Suprapubic skin (tissue), 4 donors: ENCODE measurements at regions not wholly inside any gene's neighbourhood (a gene's known extent, or its start where the extent isn't known, plus 50 kb on each side); places are given as distances from the start of the nearest gene placed in this dataset.

ENCODE experiments used
- DNase-seq, 2 donors: peaks; one replicate each; pipeline ENCODE4 v3.0.0-alpha.2; 2019; ENCODE audit warnings: low spot score in 2 of 2
- H3K27ac ChIP-seq: fragments of 200-600 bp; sonication (generic); one replicate; pipeline ENCODE4 v1.5.1; 2019
- H3K27me3 ChIP-seq: fragments of 200-600 bp; sonication (generic); one replicate; pipeline ENCODE4 v1.5.1; 2019
- H3K36me3 ChIP-seq: fragments of 200-600 bp; sonication (generic); one replicate; pipeline ENCODE4 v1.5.1; 2019
- H3K4me1 ChIP-seq: fragments of 200-600 bp; sonication (generic); one replicate; pipeline ENCODE4 v1.5.1; 2019
- H3K4me3 ChIP-seq: fragments of 200-600 bp; sonication (generic); one replicate; pipeline ENCODE4 v1.5.1; 2019; ENCODE audit warnings: mild to moderate bottlenecking
- H3K9me3 ChIP-seq: fragments of 200-600 bp; sonication (generic); one replicate; pipeline ENCODE4 v1.5.1; 2019
- EP300 ChIP-seq: sonication (generic); formaldehyde crosslinking; IDR thresholded peaks from one replicate; pipeline ENCODE4 v1.6.1; 2017; ENCODE audit warnings: antibody characterized with exemption
- POLR2A ChIP-seq, 2 donors: fragments of 450-650 bp; IDR thresholded peaks; one replicate each; pipeline ENCODE4 v1.6.1; 2017; ENCODE audit warnings: antibody characterized with exemption in 2 of 2, mild to moderate bottlenecking in 2 of 2, moderate library complexity in 2 of 2
- POLR2AphosphoS5 ChIP-seq, 3 donors: sonication (generic); formaldehyde crosslinking; IDR thresholded peaks; one replicate each; pipeline ENCODE4 v1.6.1; 2017; ENCODE audit warnings: antibody characterized with exemption in 3 of 3
- WGBS: methylation state at CpG from one replicate; pipeline ENCODE4 v1.1.5; 2018; 5-methylcytosine and 5-hydroxymethylcytosine counted together
- TF ChIP-seq, protein P1 (sequence below), 2 donors: fragments of 200-600 bp in 1 of 2; fragments of 450-650 bp in 1 of 2; sonication (generic) in 1 of 2; IDR thresholded peaks; one replicate each; pipeline ENCODE4 v1.5.1; 2016 to 2019; ENCODE audit warnings: antibody characterized with exemption in 2 of 2, mild to moderate bottlenecking in 1 of 2, moderate library complexity in 1 of 2

DNA sequence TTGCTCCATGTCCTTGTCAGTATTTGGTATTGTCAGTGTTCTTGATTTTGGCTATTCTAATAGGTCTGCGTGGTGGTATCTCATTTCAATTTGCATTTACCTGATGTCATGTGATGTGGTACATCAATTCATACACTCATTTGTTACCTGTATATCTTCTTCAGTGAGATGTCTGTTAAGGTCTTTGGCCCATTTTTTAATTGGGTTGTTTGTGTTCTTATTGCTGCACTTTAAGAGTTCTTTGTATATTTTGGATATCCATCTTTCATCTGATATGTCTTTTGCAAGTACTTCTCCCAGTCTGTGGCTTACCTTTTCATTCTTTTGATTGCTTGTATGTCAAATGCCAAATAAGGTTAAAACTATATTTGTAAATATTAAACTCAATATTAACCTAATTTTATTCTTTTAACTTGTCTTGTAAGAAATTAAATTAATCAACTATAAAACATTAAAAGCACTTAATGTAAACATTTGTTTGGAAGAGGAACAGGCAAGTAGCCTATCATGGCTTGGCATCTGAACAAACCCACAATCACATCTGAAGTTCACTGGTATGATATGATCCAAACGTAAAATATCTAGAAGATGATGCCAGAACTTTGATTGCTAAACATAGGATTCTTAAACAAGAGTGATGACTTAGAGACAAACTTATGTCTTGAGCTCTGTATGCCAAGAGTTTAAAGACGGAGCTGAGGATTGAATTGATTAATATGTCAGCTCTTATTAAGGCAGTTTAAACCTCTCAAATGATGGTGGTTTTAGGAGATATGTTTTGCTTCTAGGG, 587.3 kb downstream of the ANXA1 start:
- H3K4me3 ChIP-seq = no peak overlapping the region
- TF ChIP-seq POLR2AphosphoS5 (IDR thresholded peaks at IDR 0.05) (no peak), EP300 (no peak), POLR2A (IDR thresholded peaks at IDR 0.05) (no peak)
- TF ChIP-seq, protein P1, sequence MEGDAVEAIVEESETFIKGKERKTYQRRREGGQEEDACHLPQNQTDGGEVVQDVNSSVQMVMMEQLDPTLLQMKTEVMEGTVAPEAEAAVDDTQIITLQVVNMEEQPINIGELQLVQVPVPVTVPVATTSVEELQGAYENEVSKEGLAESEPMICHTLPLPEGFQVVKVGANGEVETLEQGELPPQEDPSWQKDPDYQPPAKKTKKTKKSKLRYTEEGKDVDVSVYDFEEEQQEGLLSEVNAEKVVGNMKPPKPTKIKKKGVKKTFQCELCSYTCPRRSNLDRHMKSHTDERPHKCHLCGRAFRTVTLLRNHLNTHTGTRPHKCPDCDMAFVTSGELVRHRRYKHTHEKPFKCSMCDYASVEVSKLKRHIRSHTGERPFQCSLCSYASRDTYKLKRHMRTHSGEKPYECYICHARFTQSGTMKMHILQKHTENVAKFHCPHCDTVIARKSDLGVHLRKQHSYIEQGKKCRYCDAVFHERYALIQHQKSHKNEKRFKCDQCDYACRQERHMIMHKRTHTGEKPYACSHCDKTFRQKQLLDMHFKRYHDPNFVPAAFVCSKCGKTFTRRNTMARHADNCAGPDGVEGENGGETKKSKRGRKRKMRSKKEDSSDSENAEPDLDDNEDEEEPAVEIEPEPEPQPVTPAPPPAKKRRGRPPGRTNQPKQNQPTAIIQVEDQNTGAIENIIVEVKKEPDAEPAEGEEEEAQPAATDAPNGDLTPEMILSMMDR (IDR thresholded peaks at IDR 0.05) = no peak
- H3K9me3 ChIP-seq = no peaks in the 10 kb centered on the region
- H3K27me3 ChIP-seq = no peaks in the 10 kb centered on the region
- DNase-seq = no peak
- no peaks in the 10 kb centered on the region for H3K36me3 ChIP-seq
- 46% methylated on average over 3 of the region's 3 CpGs for WGBS
- H3K27ac ChIP-seq = no peak overlapping the region
- H3K4me1 ChIP-seq = no peaks in the 10 kb centered on the region

DNA sequence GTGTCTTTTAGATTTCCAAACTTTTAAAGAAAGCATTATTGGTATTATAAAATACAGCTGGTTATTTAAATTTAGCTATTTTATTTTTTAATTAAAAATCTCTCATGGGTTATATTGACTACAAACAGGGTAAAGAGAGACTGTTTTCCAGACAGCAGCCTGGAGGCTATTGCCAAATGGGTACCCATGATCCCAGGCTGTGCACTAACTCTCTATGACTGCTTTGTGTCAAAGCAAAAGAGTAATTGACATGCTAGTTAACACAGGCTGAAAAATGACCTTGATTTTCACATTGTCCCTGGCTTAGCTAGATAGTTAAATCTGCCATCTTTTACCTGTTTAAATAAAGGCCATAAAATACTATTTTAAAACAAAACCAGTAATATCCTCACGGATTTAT, 589.7 kb downstream of the ANXA1 start:
- Histone ChIP-seq H3K27me3 (no peaks in the 10 kb centered on the region), H3K4me3 (no peak overlapping the region), H3K9me3 (no peaks in the 10 kb centered on the region), H3K27ac (no peak overlapping the region), H3K36me3 (no peaks in the 10 kb centered on the region), H3K4me1 (no peaks in the 10 kb centered on the region)
- no peak for DNase-seq
- WGBS = 68% methylated on average over 1 of the region's 1 CpG
- no peak for TF ChIP-seq POLR2AphosphoS5 (IDR thresholded peaks at IDR 0.05)

- Histone ChIP-seq H3K36me3 (no peaks in the 10 kb centered on the region), H3K9me3 (no peaks in the 10 kb centered on the region), H3K27ac (no peak overlapping the region), H3K4me3 (no peak overlapping the region), H3K27me3 (no peaks in the 10 kb centered on the region), H3K4me1 (no peaks in the 10 kb centered on the region)
- no peak for DNase-seq
- 58% methylated on average over 3 of the region's 3 CpGs for WGBS
- TF ChIP-seq POLR2A (IDR thresholded peaks at IDR 0.05) = no peak
- TF ChIP-seq, protein P1 (IDR thresholded peaks at IDR 0.05) = no peak
- no peak for TF ChIP-seq POLR2AphosphoS5 (IDR thresholded peaks at IDR 0.05)
- no peak for TF ChIP-seq EP300
Measured at GRCh38 chr9:73742412-73742811, 590.7 kb downstream of the ANXA1 start.

DNA sequence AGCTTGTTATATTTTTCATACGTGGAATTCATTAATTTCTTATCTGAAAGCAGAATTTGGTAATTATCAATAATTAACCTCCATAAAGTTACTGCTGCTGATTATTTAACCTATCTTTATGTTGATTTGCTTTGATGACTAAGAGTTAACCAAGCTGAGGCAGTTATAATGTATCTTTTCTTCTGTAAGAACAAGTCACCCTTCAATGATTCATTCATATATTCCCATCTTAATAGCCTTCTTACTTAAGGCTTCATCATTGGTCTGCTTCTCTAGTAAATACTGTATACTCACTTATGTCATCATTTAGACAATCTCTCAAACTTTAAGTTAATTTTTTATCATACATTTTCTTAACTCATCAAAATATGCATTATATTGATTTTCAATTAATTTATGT, 592.2 kb downstream of the ANXA1 start:
- Histone ChIP-seq H3K27me3 (no peaks in the 10 kb centered on the region), H3K9me3 (no peaks in the 10 kb centered on the region), H3K27ac (no peak overlapping the region), H3K4me1 (no peaks in the 10 kb centered on the region), H3K4me3 (no peak overlapping the region), H3K36me3 (no peaks in the 10 kb centered on the region)
- WGBS = 62% methylated on average over 1 of the region's 1 CpG
- no peak for DNase-seq
- TF ChIP-seq POLR2A (IDR thresholded peaks at IDR 0.05) = no peak
- no peak for TF ChIP-seq POLR2AphosphoS5 (IDR thresholded peaks at IDR 0.05)

DNA sequence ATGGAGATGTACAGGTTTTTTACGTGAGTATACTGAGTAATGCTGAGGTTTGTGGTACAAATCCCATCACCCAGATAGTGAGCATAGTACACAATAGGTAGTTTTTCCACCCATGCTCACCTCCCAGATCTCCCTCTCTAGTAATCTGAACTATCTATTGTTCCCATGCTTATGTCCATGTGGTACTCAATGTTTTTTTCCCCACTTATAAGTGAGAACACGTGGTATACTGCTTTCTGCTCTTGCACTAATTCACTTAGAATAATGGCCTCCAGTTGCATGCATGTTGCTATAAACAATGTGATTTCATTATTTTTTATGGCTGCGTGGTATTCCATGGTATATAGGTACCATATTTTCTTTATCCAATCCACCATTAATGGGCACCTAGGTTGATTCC, 593.9 kb downstream of the ANXA1 start:
- Histone ChIP-seq H3K27me3 (no peaks in the 10 kb centered on the region), H3K4me3 (no peak overlapping the region), H3K27ac (no peak overlapping the region), H3K36me3 (no peaks in the 10 kb centered on the region), H3K4me1 (no peaks in the 10 kb centered on the region), H3K9me3 (no peaks in the 10 kb centered on the region)
- WGBS = 89% methylated on average over 3 of the region's 3 CpGs
- no peak for DNase-seq
- TF ChIP-seq EP300 (no peak), POLR2A (IDR thresholded peaks at IDR 0.05) (no peak), POLR2AphosphoS5 (IDR thresholded peaks at IDR 0.05) (no peak)
- TF ChIP-seq, protein P1 (IDR thresholded peaks at IDR 0.05) = no peak

- TF ChIP-seq EP300 (no peak), POLR2AphosphoS5 (IDR thresholded peaks at IDR 0.05) (no peak), POLR2A (IDR thresholded peaks at IDR 0.05) (no peak)
- TF ChIP-seq, protein P1 (IDR thresholded peaks at IDR 0.05) = no peak
- Histone ChIP-seq H3K36me3 (no peaks in the 10 kb centered on the region), H3K9me3 (no peaks in the 10 kb centered on the region), H3K27ac (no peak overlapping the region), H3K4me1 (no peaks in the 10 kb centered on the region), H3K4me3 (no peak overlapping the region), H3K27me3 (no peaks in the 10 kb centered on the region)
- DNase-seq = no peak
Measured at GRCh38 chr9:73753171-73753570, 601.5 kb downstream of the ANXA1 start.
